ENCODE measurements at regions not wholly inside any gene's neighbourhood (a gene's known extent, or its start where the extent isn't known, plus 50 kb on each side); places are given as distances from the start of the nearest gene placed in this dataset.

DNA sequence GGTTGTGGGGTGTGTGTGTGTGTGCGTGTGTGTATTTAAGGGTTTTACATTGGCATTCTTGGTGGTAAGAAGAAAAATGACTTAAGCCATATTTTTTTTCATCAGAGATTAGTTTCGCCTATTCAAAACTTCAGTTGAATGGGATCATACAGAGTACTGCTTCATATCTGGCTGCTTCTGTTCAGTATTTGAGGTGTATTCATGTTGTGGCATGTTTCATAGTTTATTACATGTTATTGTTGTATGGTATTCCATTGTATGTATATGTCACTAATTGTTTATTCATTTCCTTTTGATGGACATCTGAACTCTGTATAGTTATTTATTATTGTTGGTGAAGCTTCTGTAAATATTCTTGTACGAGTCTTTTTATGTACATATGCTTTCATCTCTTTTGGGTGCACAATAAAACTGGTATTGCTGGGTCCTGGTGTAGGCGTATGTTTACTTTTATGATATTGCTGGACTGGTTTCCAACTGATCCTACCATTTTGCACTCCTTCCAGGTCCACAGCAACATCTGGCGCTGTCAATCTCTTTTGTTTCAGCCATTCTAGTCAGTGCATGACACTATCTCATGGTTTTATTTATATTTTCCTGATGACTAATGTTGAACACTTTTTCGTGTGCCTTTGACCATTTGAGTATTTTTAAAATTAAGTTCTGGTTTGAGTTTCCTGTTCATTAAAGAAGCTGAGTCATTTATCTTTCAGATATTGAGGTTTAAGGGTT is 77.4 kb upstream of the MAF start:
- no peak overlapping the region for H3K4me3 ChIP-seq (ENCODE audit: low read depth, low read length)
- in situ Hi-C loops (cut with HindIII; ENCODE audit: low sequenced_read_pairs) = no loop called here
- no peak for TF ChIP-seq CTCF (IDR thresholded peaks at IDR 0.05; ENCODE audit: low read depth, low read length)
- peak; percentile 15 for DNase-seq (ENCODE audit: low read depth, low spot score)

GRCh38 chr16:79673635-79674034 is 73.1 kb upstream of the MAF start:
- H3K4me3 ChIP-seq (ENCODE audit: low read depth, low read length) = no peak overlapping the region
- in situ Hi-C loops (cut with HindIII; ENCODE audit: low sequenced_read_pairs) = no loop called here
- TF ChIP-seq CTCF (IDR thresholded peaks at IDR 0.05; ENCODE audit: low read depth, low read length) = no peak
- no peak for DNase-seq (ENCODE audit: low read depth, low spot score)

DNA sequence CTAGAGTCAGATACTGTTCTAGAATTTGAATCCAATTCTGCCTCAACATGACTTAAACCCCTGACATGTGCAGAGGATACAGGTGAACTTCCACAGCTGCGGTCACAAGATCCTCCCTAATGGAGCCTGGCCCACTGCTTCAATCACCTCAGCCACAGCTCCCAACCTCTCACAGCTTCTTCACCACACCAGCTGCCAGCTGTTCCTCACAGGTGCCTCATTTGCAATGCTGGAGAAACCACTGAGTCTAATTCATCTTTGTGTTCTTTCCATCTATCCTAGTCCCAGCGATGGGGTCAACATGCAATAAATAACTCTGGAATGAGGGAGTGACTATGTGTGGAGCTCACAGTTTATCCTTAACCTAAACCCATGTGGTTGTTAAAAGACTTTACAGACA is 72.0 kb upstream of the MAF start:
- no peak overlapping the region for H3K4me3 ChIP-seq (ENCODE audit: low read depth, low read length)
- in situ Hi-C loops (cut with HindIII; ENCODE audit: low sequenced_read_pairs) = no loop called here
- DNase-seq (ENCODE audit: low read depth, low spot score) = no peak
- TF ChIP-seq CTCF (IDR thresholded peaks at IDR 0.05; ENCODE audit: low read depth, low read length) = no peak

- in situ Hi-C loops (cut with HindIII; ENCODE audit: low sequenced_read_pairs) = no loop called here
- DNase-seq (ENCODE audit: low read depth, low spot score) = no peak
- TF ChIP-seq CTCF (IDR thresholded peaks at IDR 0.05; ENCODE audit: low read depth, low read length) = no peak
- no peak overlapping the region for H3K4me3 ChIP-seq (ENCODE audit: low read depth, low read length)
Measured at GRCh38 chr16:79668502-79668901, 68.0 kb upstream of the MAF start.

DNA sequence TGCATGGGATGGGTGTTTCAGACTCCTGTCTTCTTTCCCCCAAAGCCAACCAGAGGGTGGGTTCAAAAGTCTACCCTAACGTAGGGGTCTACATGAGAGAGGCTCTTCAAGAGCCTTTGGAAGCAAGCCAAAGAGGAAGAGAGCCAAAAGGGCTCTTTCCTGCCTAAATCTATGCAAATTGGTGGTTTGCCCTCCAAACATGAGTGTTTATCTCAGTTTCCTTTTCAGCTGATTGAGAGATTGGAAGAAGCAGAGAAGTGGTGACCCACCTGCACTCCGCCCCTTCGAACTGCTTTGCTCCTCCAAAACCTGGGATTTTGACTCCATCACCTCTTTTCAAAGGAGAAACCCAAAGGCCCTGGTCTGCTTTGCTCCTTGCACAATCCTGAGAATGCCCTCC is 65.4 kb upstream of the MAF start:
- no peak for DNase-seq (ENCODE audit: low read depth, low spot score)
- TF ChIP-seq CTCF (IDR thresholded peaks at IDR 0.05; ENCODE audit: low read depth, low read length) = no peak
- H3K4me3 ChIP-seq (ENCODE audit: low read depth, low read length) = no peak overlapping the region
- in situ Hi-C loops (cut with HindIII; ENCODE audit: low sequenced_read_pairs) = no loop called here

DNA sequence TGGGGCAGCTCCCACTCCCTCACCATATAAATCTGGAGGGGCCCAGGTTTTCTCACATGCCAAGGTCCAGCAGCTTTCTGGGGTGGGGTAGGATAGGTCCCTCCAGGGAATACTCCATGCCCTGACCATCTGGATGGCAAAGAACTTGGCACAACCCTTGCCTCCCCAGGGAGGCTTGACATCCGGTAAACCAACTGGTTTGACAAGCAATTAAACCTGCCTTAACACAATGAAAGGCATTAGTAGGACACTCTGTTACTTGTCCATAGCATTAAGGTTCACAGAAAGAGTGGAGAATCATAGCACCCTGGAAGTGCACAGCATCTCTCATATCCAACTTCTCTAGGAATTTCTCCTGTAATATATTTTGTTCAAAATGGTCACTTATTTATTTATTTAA is 63.9 kb upstream of the MAF start:
- no peak for DNase-seq (ENCODE audit: low read depth, low spot score)
- H3K4me3 ChIP-seq (ENCODE audit: low read depth, low read length) = no peak overlapping the region
- no peak for TF ChIP-seq CTCF (IDR thresholded peaks at IDR 0.05; ENCODE audit: low read depth, low read length)
- in situ Hi-C loops (cut with HindIII; ENCODE audit: low sequenced_read_pairs) = no loop called here
